Breast epithelium (tissue), 4 donors: ENCODE measurements at regions not wholly inside any gene's neighbourhood (a gene's known extent, or its start where the extent isn't known, plus 50 kb on each side); places are given as distances from the start of the nearest gene placed in this dataset.

Source experiments
- DNase-seq, 2 donors: peaks; one replicate each; pipeline ENCODE4 v3.0.0-alpha.2; 2019; ENCODE audit warnings: low spot score in 2 of 2
- H3K27ac ChIP-seq, 2 donors: fragments of 200-600 bp; sonication (generic) in 1 of 2; one replicate each; pipeline ENCODE4 v1.5.1; 2016 to 2019; ENCODE audit warnings: mild to moderate bottlenecking in 1 of 2
- H3K27me3 ChIP-seq, 2 donors: fragments of 200-600 bp; sonication (generic) in 1 of 2; one replicate each; pipeline versions ENCODE4 v1.5.1 to v1.6.0; 2017 to 2019; ENCODE audit warnings: control low read depth in 1 of 2, mild to moderate bottlenecking in 1 of 2
- H3K36me3 ChIP-seq: fragments of 200-600 bp; one replicate; pipeline ENCODE4 v1.5.1; 2019
- H3K4me1 ChIP-seq, 2 donors: fragments of 200-600 bp; sonication (generic); one replicate each; pipeline ENCODE4 v1.5.1; 2016 to 2019; ENCODE audit warnings: control low read depth in 1 of 2
- H3K4me3 ChIP-seq, 3 donors: fragments of 200-600 bp; sonication (generic); 1 replicate in 2 of 3; 2 replicates in 1 of 3; pipeline ENCODE4 v1.5.1; 2016 to 2019; ENCODE audit warnings: mild to moderate bottlenecking in 3 of 3, moderate library complexity in 2 of 3
- H3K9me3 ChIP-seq, 2 donors: fragments of 200-600 bp; sonication (generic) in 1 of 2; one replicate each; pipeline ENCODE4 v1.5.1; 2016 to 2019; ENCODE audit warnings: control low read depth in 1 of 2
- CTCF ChIP-seq, 3 donors: fragments of 450-650 bp; IDR thresholded peaks; one replicate each; pipeline ENCODE4 v1.5.1; 2016 to 2017; ENCODE audit warnings: antibody characterized with exemption in 3 of 3, mild to moderate bottlenecking in 3 of 3, moderate library complexity in 3 of 3
- POLR2A ChIP-seq: fragments of 450-650 bp; IDR thresholded peaks from one replicate; pipeline ENCODE4 v1.6.1; 2016; ENCODE audit warnings: antibody characterized with exemption, mild to moderate bottlenecking, moderate library complexity
- POLR2AphosphoS5 ChIP-seq, 3 donors: sonication (generic); formaldehyde crosslinking; IDR thresholded peaks; one replicate each; pipeline ENCODE4 v1.6.1; 2017; ENCODE audit warnings: antibody characterized with exemption in 3 of 3
- intact Hi-C: fragments of 100-400 bp; cut with DNase I; formaldehyde crosslinking; loops from one replicate; pipeline ENCODE4 v1.15.1; 2023; ENCODE audit warnings: low total_unique reads

GRCh38 chr21:27190601-27191000 is 223.7 kb upstream of the ADAMTS5 start:
- H3K27me3 ChIP-seq = no peaks in the 10 kb centered on the region
- H3K27ac ChIP-seq = peak overlapping the region in 1 of 2 donors; percentile 27
- DNase-seq = peak in 1 of 2 donors; percentile 64
- H3K4me3 ChIP-seq = no peak overlapping the region
- intact Hi-C loops = no loop called here
- H3K4me1 ChIP-seq = no peaks in the 10 kb centered on the region
- TF ChIP-seq POLR2A (no peak), CTCF (IDR thresholded peaks at IDR 0.05) (no peak), POLR2AphosphoS5 (IDR thresholded peaks at IDR 0.05) (no peak)
- H3K36me3 ChIP-seq = no peaks in the 10 kb centered on the region
- H3K9me3 ChIP-seq = no peaks in the 10 kb centered on the region

GRCh38 chr21:27189870-27190269 is 223.0 kb upstream of the ADAMTS5 start:
- no peak overlapping the region for H3K4me3 ChIP-seq
- no peaks in the 10 kb centered on the region for H3K9me3 ChIP-seq
- no peak for DNase-seq
- intact Hi-C loops = loop anchor here (5.0 kb wide), 1 partner anchor 837 kb away; no protein-coding TSS in a partner anchor
- H3K36me3 ChIP-seq = no peaks in the 10 kb centered on the region
- no peaks in the 10 kb centered on the region for H3K4me1 ChIP-seq
- no peak for TF ChIP-seq POLR2A
- no peak for TF ChIP-seq CTCF (IDR thresholded peaks at IDR 0.05)
- no peaks in the 10 kb centered on the region for H3K27me3 ChIP-seq
- no peak overlapping the region for H3K27ac ChIP-seq

- no peak for DNase-seq
- Histone ChIP-seq H3K4me3 (no peak overlapping the region), H3K36me3 (no peaks in the 10 kb centered on the region), H3K27me3 (no peaks in the 10 kb centered on the region), H3K4me1 (no peaks in the 10 kb centered on the region), H3K27ac (no peak overlapping the region), H3K9me3 (no peaks in the 10 kb centered on the region)
- intact Hi-C loops = no loop called here
- TF ChIP-seq POLR2A (no peak), POLR2AphosphoS5 (IDR thresholded peaks at IDR 0.05) (no peak), CTCF (IDR thresholded peaks at IDR 0.05) (no peak)
Measured at GRCh38 chr21:27173053-27173452, 206.2 kb upstream of the ADAMTS5 start.

- H3K27ac ChIP-seq = peak overlapping the region in 1 of 2 donors; percentile 59
- H3K36me3 ChIP-seq = no peaks in the 10 kb centered on the region
- no peaks in the 10 kb centered on the region for H3K27me3 ChIP-seq
- TF ChIP-seq POLR2AphosphoS5 (IDR thresholded peaks at IDR 0.05) (no peak), POLR2A (no peak), CTCF (IDR thresholded peaks at IDR 0.05) (no peak)
- DNase-seq = no peak
- H3K4me1 ChIP-seq = no peaks in the 10 kb centered on the region
- no peak overlapping the region for H3K4me3 ChIP-seq
- intact Hi-C loops = no loop called here
- H3K9me3 ChIP-seq = no peaks in the 10 kb centered on the region
Measured at GRCh38 chr21:27171707-27172106, 204.8 kb upstream of the ADAMTS5 start.

GRCh38 chr21:27168084-27168483 is 201.2 kb upstream of the ADAMTS5 start:
- no peak for DNase-seq
- Histone ChIP-seq H3K27ac (no peak overlapping the region), H3K9me3 (no peaks in the 10 kb centered on the region), H3K36me3 (no peaks in the 10 kb centered on the region), H3K4me3 (no peak overlapping the region), H3K4me1 (no peaks in the 10 kb centered on the region), H3K27me3 (no peaks in the 10 kb centered on the region)
- no peak for TF ChIP-seq POLR2AphosphoS5 (IDR thresholded peaks at IDR 0.05)
- TF ChIP-seq CTCF (IDR thresholded peaks at IDR 0.05) = no peak
- no peak for TF ChIP-seq POLR2A
- intact Hi-C loops = no loop called here
